GM18873 (cell line): ENCODE measurements at regions not wholly inside any gene's neighbourhood (a gene's known extent, or its start where the extent isn't known, plus 50 kb on each side); places are given as distances from the start of the nearest gene placed in this dataset.

Experiments used
- ATAC-seq: cut with Tn5 transposase; IDR thresholded peaks from one replicate; pipeline ENCODE4 v1.9.1; 2021; ENCODE audit warnings: mild to moderate bottlenecking, moderate library complexity, moderate number of reproducible peaks; ENCODE audit not compliant: unreplicated experiment, low FRiP score

GRCh38 chr14:101186544-101186943 lies 283.0 kb upstream of the RTL1 start:
- ATAC-seq, result no peak

GRCh38 chr14:101186992-101187815 lies 283.7 kb upstream of the RTL1 start:
- ATAC-seq, result no peak

- ATAC-seq, result no peak
These were observed 284.5 kb upstream of the RTL1 start for GRCh38 chr14:101187816-101188570.

- ATAC-seq, result no peak
These were observed 285.0 kb upstream of the RTL1 start for GRCh38 chr14:101188571-101188915.

GRCh38 chr14:101189266-101189665 lies 285.7 kb upstream of the RTL1 start:
- ATAC-seq, result no peak

- ATAC-seq, result no peak
These were observed 286.5 kb upstream of the RTL1 start for GRCh38 chr14:101189962-101190560.

GRCh38 chr14:101191101-101191720 lies 287.7 kb upstream of the RTL1 start:
- ATAC-seq, result no peak

DNA sequence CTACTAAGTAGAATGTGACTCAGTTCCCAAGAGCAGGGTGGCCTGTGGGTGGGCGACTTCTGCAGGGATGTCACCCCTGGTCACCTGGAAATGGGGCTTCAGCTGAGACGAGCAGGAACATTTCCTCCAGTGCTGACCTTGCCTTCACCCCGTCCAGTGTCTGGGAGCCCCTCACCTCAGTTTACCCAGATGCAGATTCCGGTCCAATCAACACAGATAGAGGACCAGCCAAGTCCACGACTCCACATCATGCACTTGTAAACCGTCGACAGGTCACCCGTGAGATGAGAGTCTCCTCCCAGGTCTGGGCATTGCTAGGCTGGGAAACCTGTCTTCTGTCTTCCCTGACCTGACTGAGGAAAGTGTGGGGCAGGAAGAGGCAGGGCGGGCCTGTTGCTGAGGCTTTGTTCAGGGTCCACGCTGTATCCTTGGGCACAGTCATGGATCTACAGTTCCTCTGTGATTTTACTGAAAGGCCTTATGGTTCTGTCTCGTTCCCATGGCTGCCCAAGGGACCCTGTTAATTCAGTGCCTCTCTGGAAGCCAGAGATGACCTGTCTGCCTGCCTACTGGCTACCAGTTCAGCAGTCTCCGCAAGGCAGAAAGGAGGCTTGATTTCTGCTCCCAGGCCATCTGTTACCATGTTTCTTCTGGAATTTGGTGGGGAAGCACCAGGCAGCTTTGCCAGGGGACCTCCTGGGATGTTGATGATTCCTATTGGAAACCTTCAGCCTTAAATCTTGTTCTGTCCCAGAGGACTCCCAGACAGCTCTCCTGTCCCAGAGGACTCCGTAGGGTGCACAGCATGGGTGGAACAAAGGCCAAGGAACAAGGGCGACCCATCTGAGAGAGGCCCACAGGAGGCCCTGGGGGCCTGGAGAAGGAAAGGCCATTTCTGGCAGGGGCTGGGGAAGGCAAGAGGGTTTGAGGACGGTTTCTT lies 288.5 kb upstream of the RTL1 start:
- no peak for ATAC-seq

DNA sequence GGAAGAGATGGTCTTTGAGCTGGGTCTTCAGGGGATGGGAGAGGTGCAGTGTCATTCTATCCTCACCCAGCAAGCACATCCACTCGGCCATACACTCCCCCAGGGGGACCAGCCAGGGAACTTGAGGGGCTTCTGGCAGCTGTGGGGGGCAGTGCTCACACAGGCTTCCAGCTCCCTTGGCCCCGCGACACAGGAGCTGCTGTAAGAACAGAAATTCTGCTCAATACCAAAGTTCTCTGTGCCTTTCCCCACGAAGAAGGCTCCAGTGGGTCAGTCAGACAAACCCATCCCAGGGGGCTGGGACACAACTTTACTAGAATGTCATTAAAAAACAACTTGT lies 289.1 kb upstream of the RTL1 start:
- ATAC-seq, result no peak

DNA sequence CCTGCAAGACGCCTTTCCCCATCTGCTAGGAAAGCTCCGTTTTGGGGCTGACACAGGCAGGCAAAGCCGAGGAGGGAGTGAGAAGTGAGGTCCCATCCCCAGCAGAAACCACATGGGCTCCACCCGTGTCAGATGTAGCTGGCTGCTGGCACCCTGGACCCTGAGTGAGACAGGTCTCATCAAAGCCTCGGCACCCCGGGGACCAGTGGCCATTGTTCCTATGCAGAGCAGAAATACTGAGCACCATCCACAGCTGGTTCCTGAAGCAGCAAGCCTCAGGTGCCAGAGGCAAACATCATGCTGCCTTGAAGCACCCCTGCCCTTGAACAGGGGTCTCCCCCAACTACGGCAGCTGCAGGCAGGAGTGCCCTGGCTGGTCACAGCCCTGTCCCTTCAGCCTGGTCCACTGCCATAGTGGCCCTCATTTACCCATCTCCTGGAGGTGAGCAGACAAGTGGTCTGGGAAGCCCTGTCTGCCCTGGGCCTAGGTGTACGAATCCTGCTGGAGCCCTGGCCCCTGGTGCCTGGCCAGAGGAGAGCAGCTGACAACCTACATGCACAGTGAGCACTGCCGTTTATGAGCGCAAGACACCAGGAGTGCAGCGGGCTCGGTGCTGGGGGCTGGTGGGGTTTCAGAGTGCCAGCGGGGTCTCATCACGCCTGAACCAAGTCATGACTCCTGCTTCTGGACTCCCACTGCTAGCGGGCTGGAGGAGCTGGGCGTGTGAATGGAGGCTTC lies 289.8 kb upstream of the RTL1 start:
- no peak for ATAC-seq

GRCh38 chr14:101193845-101194372 lies 290.4 kb upstream of the RTL1 start:
- no peak for ATAC-seq

DNA sequence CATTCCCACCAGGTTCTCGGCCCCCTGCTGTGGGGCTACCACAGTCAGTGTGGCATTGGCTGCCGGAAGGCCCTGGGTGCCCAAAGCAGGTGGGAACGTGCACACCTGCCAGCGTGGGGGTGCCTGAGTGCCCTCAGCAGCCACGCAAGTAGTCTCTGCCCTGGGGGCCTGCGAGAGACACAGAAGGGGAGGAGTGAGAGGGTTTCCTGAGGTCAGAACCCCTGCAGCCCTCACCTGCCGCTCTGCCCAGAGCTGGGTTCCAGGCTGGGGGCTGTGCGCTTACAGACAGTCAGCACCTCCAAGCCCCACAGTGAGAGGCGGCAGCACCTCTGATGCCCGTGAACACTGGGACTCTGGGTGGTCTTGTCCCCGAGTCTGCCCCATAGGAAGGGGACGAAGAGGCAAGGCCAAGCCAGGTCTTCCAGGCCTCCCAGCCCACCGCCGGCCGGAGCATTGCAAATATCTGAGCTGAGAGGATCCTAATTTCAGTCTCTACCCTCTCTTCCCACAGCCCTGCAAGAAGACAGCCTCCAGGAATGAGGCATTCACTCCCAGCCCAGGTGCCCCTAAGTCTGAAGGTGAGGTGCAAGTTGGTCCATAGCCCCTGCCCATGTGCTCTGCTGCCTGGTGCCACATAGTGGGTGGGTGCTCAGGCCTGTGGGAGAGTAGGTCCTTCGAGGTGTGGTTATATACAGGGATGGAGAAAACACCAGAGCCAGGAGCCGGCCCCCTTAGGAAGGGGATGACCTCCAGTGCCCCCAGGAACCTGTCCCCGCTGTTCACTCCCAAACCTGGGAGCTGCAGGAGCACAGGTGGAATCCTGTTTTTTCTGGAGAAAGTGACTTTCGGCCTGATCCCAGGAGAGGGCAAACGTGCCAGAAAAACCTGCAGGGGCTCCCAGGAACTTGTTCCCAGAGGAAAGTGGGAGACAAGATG lies 291.1 kb upstream of the RTL1 start:
- ATAC-seq, result no peak

DNA sequence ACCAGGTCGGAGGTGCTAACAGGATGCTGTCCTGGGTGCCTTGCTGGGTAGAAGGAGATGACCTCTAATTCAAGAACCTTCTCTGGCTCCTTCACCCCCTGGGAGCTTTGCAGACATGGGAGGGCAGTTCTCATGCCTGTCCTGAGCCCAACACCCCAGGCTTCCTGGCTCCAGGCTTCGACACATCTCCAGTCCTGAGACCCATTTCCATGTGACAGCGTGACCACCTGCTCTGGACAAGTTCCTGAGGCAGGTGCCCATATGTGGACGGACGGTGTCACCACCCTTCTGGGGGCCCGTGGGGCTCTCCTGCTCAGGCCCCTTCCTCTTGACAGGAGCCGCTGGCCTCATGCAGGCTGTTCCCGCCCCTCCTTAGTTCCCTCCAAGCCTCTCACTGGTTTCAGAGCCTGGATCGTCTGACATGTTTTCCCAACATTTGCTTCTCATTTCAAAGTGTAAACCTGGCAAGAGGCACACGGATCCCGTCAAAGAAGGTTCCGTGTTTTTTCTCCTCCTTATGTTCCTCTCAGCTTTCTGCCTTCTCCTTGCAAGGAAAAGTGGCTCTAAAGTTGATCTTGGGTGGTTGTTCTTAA lies 291.9 kb upstream of the RTL1 start:
- ATAC-seq, result no peak

DNA sequence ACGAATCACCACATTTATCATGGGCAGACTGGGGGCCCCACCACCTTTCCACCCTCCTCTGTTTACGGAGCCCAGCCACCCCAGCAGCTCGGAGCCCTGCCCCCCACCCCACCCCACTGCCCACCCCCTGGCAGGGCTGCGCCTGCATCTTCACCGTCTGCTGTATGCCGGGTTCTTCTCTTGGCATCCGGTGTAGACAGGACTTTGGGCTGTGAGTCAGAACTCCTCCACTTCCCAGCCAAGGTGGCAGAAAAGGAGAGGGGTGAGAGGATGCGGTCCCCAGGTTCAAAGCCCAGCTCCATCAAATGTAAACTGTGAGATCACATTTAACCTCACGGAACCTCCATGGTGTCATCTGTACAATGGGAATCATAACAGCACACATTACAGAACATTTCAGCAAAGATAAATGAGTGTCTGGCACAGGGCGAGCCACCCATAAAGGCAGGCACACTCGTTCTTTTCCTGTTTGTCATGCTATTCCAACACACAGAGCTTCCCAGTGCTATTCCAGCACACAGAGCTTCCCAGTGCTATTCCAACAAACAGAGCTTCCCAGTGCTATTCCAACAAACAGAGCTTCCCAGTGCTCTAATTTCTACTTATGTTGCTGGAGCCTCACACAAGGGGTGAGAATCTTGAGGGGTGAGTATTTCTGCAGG lies 292.7 kb upstream of the RTL1 start:
- ATAC-seq, result no peak

GRCh38 chr14:101196795-101197590 lies 293.5 kb upstream of the RTL1 start:
- no peak for ATAC-seq

DNA sequence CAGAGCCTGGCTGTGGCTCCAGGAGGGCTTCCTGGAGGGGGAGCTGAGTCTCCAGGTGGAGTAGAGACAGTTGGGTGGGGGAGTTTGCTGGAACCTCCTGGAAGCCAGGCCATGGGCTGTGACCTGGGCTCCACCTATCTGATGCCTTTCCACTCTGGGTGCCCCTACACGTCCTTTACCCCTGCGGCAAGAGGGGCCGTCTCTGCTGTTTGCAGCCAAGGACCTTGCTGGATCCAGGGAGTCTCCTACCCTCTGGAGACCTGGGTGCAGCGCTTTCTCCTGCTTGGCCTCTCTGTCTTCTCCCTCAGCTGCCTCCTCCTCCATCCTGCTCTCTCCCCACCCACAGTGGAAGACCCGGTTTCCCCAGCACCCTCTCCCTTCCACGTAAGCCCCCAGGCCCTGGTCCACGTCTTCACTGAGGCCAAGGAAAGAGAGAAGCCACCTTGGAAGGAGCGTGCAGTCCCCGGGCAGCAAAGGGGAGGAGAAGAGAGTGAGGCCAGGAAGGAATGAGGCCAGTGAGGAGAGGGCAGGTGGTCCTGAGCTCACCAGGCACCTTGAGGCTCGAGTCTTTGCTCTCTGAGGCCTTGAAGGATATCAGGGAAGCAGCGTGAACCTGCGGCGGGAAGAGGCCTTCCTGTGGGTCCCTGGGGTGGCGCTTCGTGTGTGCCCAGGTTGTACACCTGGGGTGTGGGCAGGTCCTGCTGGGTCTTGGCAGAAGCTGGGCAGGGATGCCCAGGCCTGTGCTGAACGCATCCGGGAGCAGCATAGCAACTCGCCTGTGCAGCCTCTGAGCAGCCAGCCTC lies 294.3 kb upstream of the RTL1 start:
- ATAC-seq, result no peak
